Right cardiac atrium (tissue), 5 donors: ENCODE measurements at regions not wholly inside any gene's neighbourhood (a gene's known extent, or its start where the extent isn't known, plus 50 kb on each side); places are given as distances from the start of the nearest gene placed in this dataset.

ENCODE experiments used
- ATAC-seq, 2 donors: fragments of 200-7000 bp; cut with Tn5 transposase; one replicate each; pipeline versions ENCODE4 v1.8.0 to v1.9.1; 2020; ENCODE audit warnings: moderate library complexity in 2 of 2, mild to moderate bottlenecking in 1 of 2
- DNase-seq, 3 donors: peaks; one replicate each; pipeline ENCODE4 v3.0.0-alpha.2; 2020
- H3K27ac ChIP-seq: one replicate; pipeline ENCODE4 v1.5.1; 2013; ENCODE audit warnings: mild to moderate bottlenecking, low read length, control low read depth, moderate library complexity
- H3K27me3 ChIP-seq: one replicate; pipeline ENCODE4 v1.6.1; 2013; ENCODE audit not compliant: control insufficient read depth, insufficient read depth
- H3K4me1 ChIP-seq: one replicate; pipeline ENCODE4 v1.6.1; 2013; ENCODE audit warnings: low read length; ENCODE audit not compliant: control insufficient read depth, insufficient read depth
- H3K4me3 ChIP-seq: one replicate; pipeline ENCODE4 v1.5.1; 2013; ENCODE audit warnings: low read length, control low read depth
- H3K9me3 ChIP-seq: one replicate; pipeline ENCODE4 v1.6.1; 2013; ENCODE audit warnings: low read length; ENCODE audit not compliant: control insufficient read depth
- WGBS: extraction: QIAGEN DNeasy Blood & Tissue Kit; methylation state at CpG from one replicate; pipeline ENCODE4 v1.1.7; 2013; 5-methylcytosine and 5-hydroxymethylcytosine counted together
- intact Hi-C, 4 donors: fragments of 100-400 bp; cut with DNase I; formaldehyde crosslinking; loops; one replicate each; pipeline versions ENCODE4 v1.11.0 to v1.14.0; 2022 to 2023
- donor health status: healthy with polysubstance abuse.
- donor health status: DM: no; HTN: yes; CAD: no.
- donor health status: DM: no; HTN: no; CAD: no.
- donor health status: DM: no; HTN: yes; CAD: no; lungs with severe emphysema.
- donor health status: DM: yes; HTN: yes; CAD: no.

- H3K4me3 ChIP-seq = no peak overlapping the region
- DNase-seq (no peak), ATAC-seq (no peak)
- WGBS = 51% methylated on average over 2 of the region's 2 CpGs
- no peak overlapping the region for H3K27ac ChIP-seq
- no peaks in the 10 kb centered on the region for H3K27me3 ChIP-seq
- no peaks in the 10 kb centered on the region for H3K4me1 ChIP-seq
- no peaks in the 10 kb centered on the region for H3K9me3 ChIP-seq
- intact Hi-C loops = no loop called here
These were observed 334.5 kb downstream of the TLR4 start for GRCh38 chr9:118038713-118039112.

- Histone ChIP-seq H3K27me3 (no peaks in the 10 kb centered on the region), H3K4me3 (no peak overlapping the region), H3K9me3 (no peaks in the 10 kb centered on the region), H3K4me1 (no peaks in the 10 kb centered on the region), H3K27ac (no peak overlapping the region)
- 52% methylated on average over 2 of the region's 2 CpGs for WGBS
- DNase-seq (no peak), ATAC-seq (no peak)
- intact Hi-C loops = no loop called here
These were observed 354.0 kb downstream of the TLR4 start for GRCh38 chr9:118058227-118058626.

GRCh38 chr9:118059484-118060278 lies 355.5 kb downstream of the TLR4 start:
- H3K4me3 ChIP-seq = no peak overlapping the region
- no peaks in the 10 kb centered on the region for H3K9me3 ChIP-seq
- DNase-seq (peak; percentile 16 to 39 (median 27)), ATAC-seq (no peak)
- 22% methylated on average over 11 of the region's 11 CpGs for WGBS
- intact Hi-C loops = no loop called here
- no peak overlapping the region for H3K27ac ChIP-seq
- H3K4me1 ChIP-seq = no peaks in the 10 kb centered on the region
- H3K27me3 ChIP-seq = no peaks in the 10 kb centered on the region

DNA sequence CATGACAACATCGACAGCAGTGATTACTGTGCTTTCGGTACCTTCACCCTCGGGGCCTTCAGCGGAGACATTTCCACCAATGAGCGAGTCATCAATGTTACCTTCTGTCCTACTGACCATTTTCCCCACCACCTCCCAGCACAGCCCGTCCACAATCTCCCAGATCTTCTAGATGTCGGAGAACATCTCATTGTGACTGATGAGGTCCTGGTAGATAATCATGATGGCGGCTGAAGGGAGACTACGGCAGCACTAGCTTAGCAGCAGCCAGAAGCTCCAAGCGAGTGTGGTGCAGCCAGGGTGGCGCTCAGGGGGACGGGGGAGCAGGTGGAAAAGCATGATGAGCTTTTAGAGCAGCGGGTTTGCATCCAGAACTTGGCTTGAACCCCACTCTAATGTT lies 379.0 kb downstream of the TLR4 start:
- no peak for ATAC-seq
- DNase-seq = no peak
- Histone ChIP-seq H3K27ac (no peak overlapping the region), H3K9me3 (no peaks in the 10 kb centered on the region), H3K4me3 (no peak overlapping the region), H3K4me1 (no peaks in the 10 kb centered on the region), H3K27me3 (no peaks in the 10 kb centered on the region)
- intact Hi-C loops = no loop called here
- WGBS = 77% methylated on average over 13 of the region's 13 CpGs

DNA sequence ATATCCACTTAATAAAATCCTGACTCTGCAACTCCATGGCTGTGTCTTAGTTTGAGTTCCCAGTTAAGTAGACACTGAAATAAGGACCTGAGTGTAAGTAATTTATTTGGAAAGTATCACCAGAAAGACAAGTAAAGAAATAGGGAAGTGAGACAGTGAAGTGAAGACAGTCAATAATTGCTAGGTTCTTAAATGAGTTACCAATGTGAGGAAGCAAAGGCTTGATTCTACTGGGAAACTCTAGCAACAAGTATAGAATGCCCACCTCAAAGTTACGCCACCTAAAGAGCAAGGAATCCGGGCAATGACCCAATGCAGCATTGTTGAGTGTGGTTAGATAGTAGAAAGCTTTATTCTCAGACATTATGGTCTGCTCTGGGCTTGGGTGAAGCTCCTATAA lies 383.9 kb downstream of the TLR4 start:
- no peaks in the 10 kb centered on the region for H3K4me1 ChIP-seq
- no peak overlapping the region for H3K4me3 ChIP-seq
- no peak for ATAC-seq
- H3K27me3 ChIP-seq = no peaks in the 10 kb centered on the region
- intact Hi-C loops = no loop called here
- H3K9me3 ChIP-seq = no peaks in the 10 kb centered on the region
- no peak overlapping the region for H3K27ac ChIP-seq
- WGBS = 83% methylated on average over 2 of the region's 2 CpGs
- DNase-seq = no peak

DNA sequence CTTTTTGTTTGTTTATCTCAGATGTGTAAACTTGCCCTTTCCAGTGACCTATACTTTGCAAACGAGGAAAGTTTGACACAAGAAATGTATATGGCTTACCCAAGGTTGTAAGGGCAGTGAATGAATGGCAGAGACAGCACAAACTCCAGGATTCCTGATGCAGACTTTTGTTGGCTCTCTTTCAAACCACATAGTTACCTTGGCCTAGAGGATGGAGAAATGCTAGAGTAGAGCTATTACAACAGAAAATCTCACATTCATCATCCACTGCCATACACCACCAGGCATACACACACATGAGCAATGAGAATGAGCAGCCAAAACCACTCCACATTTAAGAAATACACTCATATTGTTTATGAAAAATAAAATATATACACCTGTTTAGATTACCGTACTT lies 387.0 kb downstream of the TLR4 start:
- Histone ChIP-seq H3K4me1 (no peaks in the 10 kb centered on the region), H3K27me3 (no peaks in the 10 kb centered on the region), H3K9me3 (no peaks in the 10 kb centered on the region), H3K27ac (no peak overlapping the region), H3K4me3 (no peak overlapping the region)
- intact Hi-C loops = no loop called here
- ATAC-seq = no peak
- 64% methylated on average over 2 of the region's 2 CpGs for WGBS
- no peak for DNase-seq

GRCh38 chr9:118091711-118092500 lies 387.7 kb downstream of the TLR4 start:
- 77% methylated on average over 8 of the region's 8 CpGs for WGBS
- no peak for ATAC-seq
- DNase-seq = no peak
- Histone ChIP-seq H3K9me3 (no peaks in the 10 kb centered on the region), H3K27me3 (no peaks in the 10 kb centered on the region), H3K27ac (no peak overlapping the region), H3K4me1 (no peaks in the 10 kb centered on the region), H3K4me3 (no peak overlapping the region)
- intact Hi-C loops = no loop called here

- H3K4me3 ChIP-seq = no peak overlapping the region
- no peak overlapping the region for H3K27ac ChIP-seq
- H3K4me1 ChIP-seq = no peaks in the 10 kb centered on the region
- no peak for ATAC-seq
- WGBS = 75% methylated on average over 4 of the region's 4 CpGs
- DNase-seq = no peak
- H3K27me3 ChIP-seq = no peaks in the 10 kb centered on the region
- no peaks in the 10 kb centered on the region for H3K9me3 ChIP-seq
- intact Hi-C loops = no loop called here
These were observed 390.2 kb downstream of the TLR4 start for GRCh38 chr9:118094387-118094786.

DNA sequence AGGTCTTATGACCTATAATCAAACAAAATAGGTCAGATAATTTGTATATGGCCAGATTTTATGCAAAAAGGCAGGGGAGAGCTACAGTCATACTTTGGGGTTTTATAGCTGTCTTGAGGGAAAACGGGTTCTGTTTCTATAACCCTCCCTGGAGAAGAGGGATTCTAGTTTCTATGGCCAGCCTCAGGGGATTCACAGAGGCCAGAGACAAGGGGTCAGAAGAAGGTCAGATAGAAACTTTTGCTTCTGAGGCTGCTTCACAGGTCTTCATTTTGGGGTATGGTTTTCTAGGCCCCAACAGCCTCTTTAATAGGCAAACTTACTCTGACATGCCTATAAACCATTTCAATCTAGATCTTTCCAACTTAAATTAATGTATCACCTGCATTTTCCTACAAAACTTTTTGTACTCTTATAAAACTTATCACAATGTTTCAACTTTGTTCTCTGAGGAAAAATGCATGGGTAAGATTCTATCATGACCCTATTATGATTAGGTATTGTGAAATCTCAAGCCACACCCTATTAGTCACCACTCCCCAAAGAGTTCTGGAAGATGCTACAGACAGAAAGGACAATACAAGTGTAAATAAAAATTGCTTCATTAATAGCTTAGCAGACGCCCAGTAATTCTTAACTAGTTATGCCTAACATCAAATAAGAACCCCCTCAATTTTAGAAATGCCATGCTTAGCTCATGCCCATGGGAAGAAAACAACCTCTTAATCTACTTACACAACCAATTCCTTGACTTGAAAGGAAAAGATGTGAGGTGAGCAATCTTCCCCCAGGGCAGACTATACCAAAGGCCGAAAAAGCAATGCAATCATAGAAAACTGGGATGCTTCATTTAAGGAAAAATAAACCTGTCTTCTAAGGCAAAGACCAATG lies 396.6 kb downstream of the TLR4 start:
- Histone ChIP-seq H3K4me1 (no peaks in the 10 kb centered on the region), H3K4me3 (no peak overlapping the region), H3K9me3 (no peaks in the 10 kb centered on the region), H3K27ac (no peak overlapping the region), H3K27me3 (no peaks in the 10 kb centered on the region)
- 73% methylated on average over 3 of the region's 3 CpGs for WGBS
- intact Hi-C loops = no loop called here
- DNase-seq (no peak), ATAC-seq (no peak)

DNA sequence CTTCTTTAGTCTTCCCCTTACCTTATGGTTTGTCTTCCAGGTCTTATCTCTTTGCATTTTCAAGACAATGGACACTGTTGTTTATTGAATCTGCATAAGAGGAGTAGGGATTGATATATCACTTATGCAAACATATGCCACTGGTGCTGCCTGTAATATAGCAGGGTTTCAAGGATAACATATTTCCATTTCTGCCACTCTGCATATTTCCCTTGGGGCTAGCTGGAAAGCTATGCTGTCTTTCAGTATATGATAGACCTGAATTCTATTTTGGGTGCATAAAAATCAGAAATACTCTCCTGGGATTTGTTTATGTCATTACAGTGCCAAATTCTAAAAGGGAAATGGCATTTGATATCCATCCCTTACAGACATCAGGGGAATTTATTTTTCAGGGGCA lies 400.2 kb downstream of the TLR4 start:
- no peaks in the 10 kb centered on the region for H3K27me3 ChIP-seq
- ATAC-seq (no peak), DNase-seq (no peak)
- intact Hi-C loops = no loop called here
- H3K4me1 ChIP-seq = no peaks in the 10 kb centered on the region
- no peak overlapping the region for H3K4me3 ChIP-seq
- H3K9me3 ChIP-seq = no peaks in the 10 kb centered on the region
- no peak overlapping the region for H3K27ac ChIP-seq

GRCh38 chr9:118108971-118109370 lies 404.8 kb downstream of the TLR4 start:
- no peak for ATAC-seq
- no peak for DNase-seq
- no peak overlapping the region for H3K27ac ChIP-seq
- H3K9me3 ChIP-seq = no peaks in the 10 kb centered on the region
- no peaks in the 10 kb centered on the region for H3K27me3 ChIP-seq
- intact Hi-C loops = no loop called here
- no peaks in the 10 kb centered on the region for H3K4me1 ChIP-seq
- 95% methylated on average over 1 of the region's 1 CpG for WGBS
- H3K4me3 ChIP-seq = no peak overlapping the region
